ENCODE measurements at regions not wholly inside any gene's neighbourhood (a gene's known extent, or its start where the extent isn't known, plus 50 kb on each side); places are given as distances from the start of the nearest gene placed in this dataset.

DNA sequence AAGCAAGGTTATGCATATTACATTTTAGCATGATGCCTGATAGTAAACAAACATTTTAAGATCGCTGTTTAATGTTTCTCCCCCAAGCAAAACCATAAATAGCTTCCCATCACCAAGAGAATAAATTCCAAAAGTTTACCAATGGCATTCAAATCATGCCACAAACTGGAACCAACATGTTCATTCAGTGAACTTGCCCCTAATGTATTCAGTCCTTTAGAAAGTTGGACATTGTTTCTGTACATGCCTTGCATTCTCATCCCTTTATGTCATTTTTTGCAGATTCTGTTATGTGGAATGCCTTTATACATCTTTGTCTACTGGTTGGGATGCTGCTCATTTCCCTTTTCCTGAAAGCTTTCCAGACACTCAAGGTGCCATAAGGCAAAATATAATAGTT, 105.5 kb downstream of the PYDC2 start:
- Histone ChIP-seq H3K27me3 (ENCODE audit: control insufficient read depth, insufficient read depth, low read length) (no peaks in the 10 kb centered on the region), H3K36me3 (ENCODE audit: control insufficient read depth, insufficient read depth, low read length) (no peaks in the 10 kb centered on the region), H3K27ac (ENCODE audit: low read length) (no peak overlapping the region), H3K4me3 (ENCODE audit: low read depth in 2 of 2, low read length in 2 of 2) (no peak overlapping the region), H3K4me1 (ENCODE audit: control insufficient read depth, insufficient read depth, low read length) (no peaks in the 10 kb centered on the region), H3K9me3 (ENCODE audit: control insufficient read depth, insufficient read depth, low read depth, low read length) (no peaks in the 10 kb centered on the region; the same call in 1 of the 2 replicates)
- DNase-seq (ENCODE audit: low read depth, low spot score) = no peak
- ChIA-PET POLR2A (no interaction called here), CTCF (interaction anchor here (0.6 kb wide), 1 partner anchor 1682 kb away, joined by 3 read pairs; no protein-coding TSS in a partner anchor)
- in situ Hi-C loops (cut with HindIII; ENCODE audit: low pct_unique_long_range_greater_than_20kb, low sequenced_read_pairs) = no loop called here
- no peak for ATAC-seq
- intact Hi-C loops (cut with micrococcal nuclease; ENCODE audit: unreplicated experiment) = no loop called here
- TF ChIP-seq SIN3A (IDR thresholded peaks at IDR 0.05; ENCODE audit: borderline replicate concordance, insufficient read depth, low read depth, low read length) (no peak), POLR2AphosphoS5 (IDR thresholded peaks at IDR 0.05; ENCODE audit: low read depth, low read length) (no peak), TCF7L2 (IDR thresholded peaks at IDR 0.05; ENCODE audit: low read depth, low read length) (no peak)
- TF ChIP-seq, protein P1, sequence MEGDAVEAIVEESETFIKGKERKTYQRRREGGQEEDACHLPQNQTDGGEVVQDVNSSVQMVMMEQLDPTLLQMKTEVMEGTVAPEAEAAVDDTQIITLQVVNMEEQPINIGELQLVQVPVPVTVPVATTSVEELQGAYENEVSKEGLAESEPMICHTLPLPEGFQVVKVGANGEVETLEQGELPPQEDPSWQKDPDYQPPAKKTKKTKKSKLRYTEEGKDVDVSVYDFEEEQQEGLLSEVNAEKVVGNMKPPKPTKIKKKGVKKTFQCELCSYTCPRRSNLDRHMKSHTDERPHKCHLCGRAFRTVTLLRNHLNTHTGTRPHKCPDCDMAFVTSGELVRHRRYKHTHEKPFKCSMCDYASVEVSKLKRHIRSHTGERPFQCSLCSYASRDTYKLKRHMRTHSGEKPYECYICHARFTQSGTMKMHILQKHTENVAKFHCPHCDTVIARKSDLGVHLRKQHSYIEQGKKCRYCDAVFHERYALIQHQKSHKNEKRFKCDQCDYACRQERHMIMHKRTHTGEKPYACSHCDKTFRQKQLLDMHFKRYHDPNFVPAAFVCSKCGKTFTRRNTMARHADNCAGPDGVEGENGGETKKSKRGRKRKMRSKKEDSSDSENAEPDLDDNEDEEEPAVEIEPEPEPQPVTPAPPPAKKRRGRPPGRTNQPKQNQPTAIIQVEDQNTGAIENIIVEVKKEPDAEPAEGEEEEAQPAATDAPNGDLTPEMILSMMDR (IDR thresholded peaks at IDR 0.05) = no peak
- TF ChIP-seq, protein P2, sequence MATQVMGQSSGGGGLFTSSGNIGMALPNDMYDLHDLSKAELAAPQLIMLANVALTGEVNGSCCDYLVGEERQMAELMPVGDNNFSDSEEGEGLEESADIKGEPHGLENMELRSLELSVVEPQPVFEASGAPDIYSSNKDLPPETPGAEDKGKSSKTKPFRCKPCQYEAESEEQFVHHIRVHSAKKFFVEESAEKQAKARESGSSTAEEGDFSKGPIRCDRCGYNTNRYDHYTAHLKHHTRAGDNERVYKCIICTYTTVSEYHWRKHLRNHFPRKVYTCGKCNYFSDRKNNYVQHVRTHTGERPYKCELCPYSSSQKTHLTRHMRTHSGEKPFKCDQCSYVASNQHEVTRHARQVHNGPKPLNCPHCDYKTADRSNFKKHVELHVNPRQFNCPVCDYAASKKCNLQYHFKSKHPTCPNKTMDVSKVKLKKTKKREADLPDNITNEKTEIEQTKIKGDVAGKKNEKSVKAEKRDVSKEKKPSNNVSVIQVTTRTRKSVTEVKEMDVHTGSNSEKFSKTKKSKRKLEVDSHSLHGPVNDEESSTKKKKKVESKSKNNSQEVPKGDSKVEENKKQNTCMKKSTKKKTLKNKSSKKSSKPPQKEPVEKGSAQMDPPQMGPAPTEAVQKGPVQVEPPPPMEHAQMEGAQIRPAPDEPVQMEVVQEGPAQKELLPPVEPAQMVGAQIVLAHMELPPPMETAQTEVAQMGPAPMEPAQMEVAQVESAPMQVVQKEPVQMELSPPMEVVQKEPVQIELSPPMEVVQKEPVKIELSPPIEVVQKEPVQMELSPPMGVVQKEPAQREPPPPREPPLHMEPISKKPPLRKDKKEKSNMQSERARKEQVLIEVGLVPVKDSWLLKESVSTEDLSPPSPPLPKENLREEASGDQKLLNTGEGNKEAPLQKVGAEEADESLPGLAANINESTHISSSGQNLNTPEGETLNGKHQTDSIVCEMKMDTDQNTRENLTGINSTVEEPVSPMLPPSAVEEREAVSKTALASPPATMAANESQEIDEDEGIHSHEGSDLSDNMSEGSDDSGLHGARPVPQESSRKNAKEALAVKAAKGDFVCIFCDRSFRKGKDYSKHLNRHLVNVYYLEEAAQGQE (IDR thresholded peaks at IDR 0.05; ENCODE audit: insufficient read depth in 1 of 2, low read depth in 2 of 2, low read length in 1 of 2) = no peak
- BruUV-seq (replicated peaks) = no TSS peak

DNA sequence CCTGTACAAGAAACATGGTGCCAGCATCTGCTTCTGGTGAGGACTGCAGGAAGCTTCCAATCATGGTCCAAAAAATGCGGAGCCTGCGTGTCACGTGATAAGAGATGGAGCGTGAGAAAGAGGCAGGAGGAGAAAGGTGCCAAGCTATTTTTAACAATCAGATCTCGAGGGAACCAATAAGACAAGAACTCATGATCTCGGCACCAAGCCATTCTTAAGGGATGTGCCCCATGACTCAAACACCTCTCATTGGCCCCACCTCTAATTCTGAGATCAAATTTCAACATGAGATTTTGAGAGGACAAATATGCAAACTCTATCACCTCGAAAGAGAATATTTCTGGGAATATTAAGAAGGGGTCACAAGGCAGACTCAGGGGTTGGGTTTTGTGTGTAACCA, 107.2 kb downstream of the PYDC2 start:
- CTCF ChIA-PET = no interaction called here
- intact Hi-C loops (cut with micrococcal nuclease; ENCODE audit: unreplicated experiment) = no loop called here
- H3K36me3 ChIP-seq (ENCODE audit: control insufficient read depth, insufficient read depth, low read length) = no peaks in the 10 kb centered on the region
- no peak for ATAC-seq
- no peaks in the 10 kb centered on the region for H3K27me3 ChIP-seq (ENCODE audit: control insufficient read depth, insufficient read depth, low read length)
- no peak for TF ChIP-seq TCF7L2 (IDR thresholded peaks at IDR 0.05; ENCODE audit: low read depth, low read length)
- TF ChIP-seq, protein P1 (IDR thresholded peaks at IDR 0.05) = no peak
- TF ChIP-seq, protein P2 (IDR thresholded peaks at IDR 0.05; ENCODE audit: insufficient read depth in 1 of 2, low read depth in 2 of 2, low read length in 1 of 2) = no peak
- TF ChIP-seq POLR2AphosphoS5 (IDR thresholded peaks at IDR 0.05; ENCODE audit: low read depth, low read length) = no peak
- TF ChIP-seq SIN3A (IDR thresholded peaks at IDR 0.05; ENCODE audit: borderline replicate concordance, insufficient read depth, low read depth, low read length) = no peak
- BruUV-seq (replicated peaks) = no TSS peak
- no peaks in the 10 kb centered on the region for H3K4me1 ChIP-seq (ENCODE audit: control insufficient read depth, insufficient read depth, low read length)
- no peak overlapping the region for H3K4me3 ChIP-seq (ENCODE audit: low read depth in 2 of 2, low read length in 2 of 2)
- H3K9me3 ChIP-seq (ENCODE audit: control insufficient read depth, insufficient read depth, low read depth, low read length) = no peaks in the 10 kb centered on the region; the same call in 1 of the 2 replicates
- in situ Hi-C loops (cut with HindIII; ENCODE audit: low pct_unique_long_range_greater_than_20kb, low sequenced_read_pairs) = no loop called here
- H3K27ac ChIP-seq (ENCODE audit: low read length) = no peak overlapping the region
- DNase-seq (ENCODE audit: low read depth, low spot score) = no peak
- POLR2A ChIA-PET = no interaction called here

Data from Panc1 (cell line).